Daoy (cell line): ENCODE measurements at regions not wholly inside any gene's neighbourhood (a gene's known extent, or its start where the extent isn't known, plus 50 kb on each side); places are given as distances from the start of the nearest gene placed in this dataset.
"Not testable (repeated sequence)": the region's sequence is repeated elsewhere in the genome, so short reads cannot be mapped to it uniquely, and the experiment has no call there.

ENCODE experiments used
- DNase-seq: peaks from one replicate; pipeline ENCODE4 v3.0.0-alpha.2; 2015; ENCODE audit warnings: low read depth

GRCh38 chr3:185306286-185306685 lies 52.4 kb upstream of the EHHADH start:
- not testable (repeated sequence) for DNase-seq

- no peak for DNase-seq
Measured at GRCh38 chr3:185306847-185307246, 53.0 kb upstream of the EHHADH start.

- peak; percentile 44 for DNase-seq
Measured at GRCh38 chr3:185308126-185308754, 54.4 kb upstream of the EHHADH start.

GRCh38 chr3:185309302-185309701 lies 53.6 kb upstream of the MAP3K13 start:
- no peak for DNase-seq

- no peak for DNase-seq
Measured at GRCh38 chr3:185309795-185310194, 53.1 kb upstream of the MAP3K13 start.

- no peak for DNase-seq
Measured at GRCh38 chr3:185311991-185312390, 50.9 kb upstream of the MAP3K13 start.
